ENCODE measurements at regions not wholly inside any gene's neighbourhood (a gene's known extent, or its start where the extent isn't known, plus 50 kb on each side); places are given as distances from the start of the nearest gene placed in this dataset.

DNA sequence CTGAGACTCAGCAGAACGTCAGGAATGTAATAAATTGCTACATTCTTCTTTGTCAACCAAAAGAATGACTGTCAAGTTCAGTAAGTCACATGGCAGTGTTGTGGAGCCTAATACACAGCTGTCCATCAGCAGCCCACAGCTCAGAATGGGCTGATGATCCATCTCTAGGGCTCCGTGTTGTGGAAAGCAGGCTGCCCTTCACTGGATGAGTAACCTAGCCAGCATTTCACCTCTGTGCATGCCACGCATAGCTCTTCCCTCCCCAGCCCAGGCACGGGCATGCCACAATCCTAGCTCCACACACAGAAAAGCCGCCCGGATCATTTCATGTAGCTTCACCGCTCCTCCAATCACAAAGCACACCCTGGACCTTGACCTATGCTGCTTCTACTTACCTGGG lies 878.0 kb upstream of the TMEM132C start (continued):
- TF ChIP-seq, protein P1, sequence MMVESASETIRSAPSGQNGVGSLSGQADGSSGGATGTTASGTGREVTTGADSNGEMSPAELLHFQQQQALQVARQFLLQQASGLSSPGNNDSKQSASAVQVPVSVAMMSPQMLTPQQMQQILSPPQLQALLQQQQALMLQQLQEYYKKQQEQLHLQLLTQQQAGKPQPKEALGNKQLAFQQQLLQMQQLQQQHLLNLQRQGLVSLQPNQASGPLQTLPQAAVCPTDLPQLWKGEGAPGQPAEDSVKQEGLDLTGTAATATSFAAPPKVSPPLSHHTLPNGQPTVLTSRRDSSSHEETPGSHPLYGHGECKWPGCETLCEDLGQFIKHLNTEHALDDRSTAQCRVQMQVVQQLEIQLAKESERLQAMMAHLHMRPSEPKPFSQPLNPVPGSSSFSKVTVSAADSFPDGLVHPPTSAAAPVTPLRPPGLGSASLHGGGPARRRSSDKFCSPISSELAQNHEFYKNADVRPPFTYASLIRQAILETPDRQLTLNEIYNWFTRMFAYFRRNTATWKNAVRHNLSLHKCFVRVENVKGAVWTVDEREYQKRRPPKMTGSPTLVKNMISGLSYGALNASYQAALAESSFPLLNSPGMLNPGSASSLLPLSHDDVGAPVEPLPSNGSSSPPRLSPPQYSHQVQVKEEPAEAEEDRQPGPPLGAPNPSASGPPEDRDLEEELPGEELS (CRISPR knock-in tag; IDR thresholded peaks at IDR 0.05), result no peak
- TF ChIP-seq, protein P2, sequence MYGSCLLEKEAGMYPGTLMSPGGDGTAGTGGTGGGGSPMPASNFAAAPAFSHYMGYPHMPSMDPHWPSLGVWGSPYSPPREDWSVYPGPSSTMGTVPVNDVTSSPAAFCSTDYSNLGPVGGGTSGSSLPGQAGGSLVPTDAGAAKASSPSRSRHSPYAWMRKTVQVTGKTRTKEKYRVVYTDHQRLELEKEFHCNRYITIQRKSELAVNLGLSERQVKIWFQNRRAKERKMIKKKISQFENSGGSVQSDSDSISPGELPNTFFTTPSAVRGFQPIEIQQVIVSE (CRISPR knock-in tag; IDR thresholded peaks at IDR 0.05; ENCODE audit: borderline replicate concordance), result no peak
- TF ChIP-seq, protein P3, sequence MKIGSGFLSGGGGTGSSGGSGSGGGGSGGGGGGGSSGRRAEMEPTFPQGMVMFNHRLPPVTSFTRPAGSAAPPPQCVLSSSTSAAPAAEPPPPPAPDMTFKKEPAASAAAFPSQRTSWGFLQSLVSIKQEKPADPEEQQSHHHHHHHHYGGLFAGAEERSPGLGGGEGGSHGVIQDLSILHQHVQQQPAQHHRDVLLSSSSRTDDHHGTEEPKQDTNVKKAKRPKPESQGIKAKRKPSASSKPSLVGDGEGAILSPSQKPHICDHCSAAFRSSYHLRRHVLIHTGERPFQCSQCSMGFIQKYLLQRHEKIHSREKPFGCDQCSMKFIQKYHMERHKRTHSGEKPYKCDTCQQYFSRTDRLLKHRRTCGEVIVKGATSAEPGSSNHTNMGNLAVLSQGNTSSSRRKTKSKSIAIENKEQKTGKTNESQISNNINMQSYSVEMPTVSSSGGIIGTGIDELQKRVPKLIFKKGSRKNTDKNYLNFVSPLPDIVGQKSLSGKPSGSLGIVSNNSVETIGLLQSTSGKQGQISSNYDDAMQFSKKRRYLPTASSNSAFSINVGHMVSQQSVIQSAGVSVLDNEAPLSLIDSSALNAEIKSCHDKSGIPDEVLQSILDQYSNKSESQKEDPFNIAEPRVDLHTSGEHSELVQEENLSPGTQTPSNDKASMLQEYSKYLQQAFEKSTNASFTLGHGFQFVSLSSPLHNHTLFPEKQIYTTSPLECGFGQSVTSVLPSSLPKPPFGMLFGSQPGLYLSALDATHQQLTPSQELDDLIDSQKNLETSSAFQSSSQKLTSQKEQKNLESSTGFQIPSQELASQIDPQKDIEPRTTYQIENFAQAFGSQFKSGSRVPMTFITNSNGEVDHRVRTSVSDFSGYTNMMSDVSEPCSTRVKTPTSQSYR (CRISPR knock-in tag; IDR thresholded peaks at IDR 0.05), result no peak
- TF ChIP-seq, protein P4, sequence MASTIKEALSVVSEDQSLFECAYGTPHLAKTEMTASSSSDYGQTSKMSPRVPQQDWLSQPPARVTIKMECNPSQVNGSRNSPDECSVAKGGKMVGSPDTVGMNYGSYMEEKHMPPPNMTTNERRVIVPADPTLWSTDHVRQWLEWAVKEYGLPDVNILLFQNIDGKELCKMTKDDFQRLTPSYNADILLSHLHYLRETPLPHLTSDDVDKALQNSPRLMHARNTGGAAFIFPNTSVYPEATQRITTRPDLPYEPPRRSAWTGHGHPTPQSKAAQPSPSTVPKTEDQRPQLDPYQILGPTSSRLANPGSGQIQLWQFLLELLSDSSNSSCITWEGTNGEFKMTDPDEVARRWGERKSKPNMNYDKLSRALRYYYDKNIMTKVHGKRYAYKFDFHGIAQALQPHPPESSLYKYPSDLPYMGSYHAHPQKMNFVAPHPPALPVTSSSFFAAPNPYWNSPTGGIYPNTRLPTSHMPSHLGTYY (CRISPR knock-in tag; IDR thresholded peaks at IDR 0.05), result no peak
- no peak for TF ChIP-seq MYBL2 (CRISPR knock-in tag; IDR thresholded peaks at IDR 0.05)
- TF ChIP-seq, protein P5, sequence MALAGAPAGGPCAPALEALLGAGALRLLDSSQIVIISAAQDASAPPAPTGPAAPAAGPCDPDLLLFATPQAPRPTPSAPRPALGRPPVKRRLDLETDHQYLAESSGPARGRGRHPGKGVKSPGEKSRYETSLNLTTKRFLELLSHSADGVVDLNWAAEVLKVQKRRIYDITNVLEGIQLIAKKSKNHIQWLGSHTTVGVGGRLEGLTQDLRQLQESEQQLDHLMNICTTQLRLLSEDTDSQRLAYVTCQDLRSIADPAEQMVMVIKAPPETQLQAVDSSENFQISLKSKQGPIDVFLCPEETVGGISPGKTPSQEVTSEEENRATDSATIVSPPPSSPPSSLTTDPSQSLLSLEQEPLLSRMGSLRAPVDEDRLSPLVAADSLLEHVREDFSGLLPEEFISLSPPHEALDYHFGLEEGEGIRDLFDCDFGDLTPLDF (CRISPR knock-in tag; IDR thresholded peaks at IDR 0.05), result no peak
- TF ChIP-seq, protein P6, sequence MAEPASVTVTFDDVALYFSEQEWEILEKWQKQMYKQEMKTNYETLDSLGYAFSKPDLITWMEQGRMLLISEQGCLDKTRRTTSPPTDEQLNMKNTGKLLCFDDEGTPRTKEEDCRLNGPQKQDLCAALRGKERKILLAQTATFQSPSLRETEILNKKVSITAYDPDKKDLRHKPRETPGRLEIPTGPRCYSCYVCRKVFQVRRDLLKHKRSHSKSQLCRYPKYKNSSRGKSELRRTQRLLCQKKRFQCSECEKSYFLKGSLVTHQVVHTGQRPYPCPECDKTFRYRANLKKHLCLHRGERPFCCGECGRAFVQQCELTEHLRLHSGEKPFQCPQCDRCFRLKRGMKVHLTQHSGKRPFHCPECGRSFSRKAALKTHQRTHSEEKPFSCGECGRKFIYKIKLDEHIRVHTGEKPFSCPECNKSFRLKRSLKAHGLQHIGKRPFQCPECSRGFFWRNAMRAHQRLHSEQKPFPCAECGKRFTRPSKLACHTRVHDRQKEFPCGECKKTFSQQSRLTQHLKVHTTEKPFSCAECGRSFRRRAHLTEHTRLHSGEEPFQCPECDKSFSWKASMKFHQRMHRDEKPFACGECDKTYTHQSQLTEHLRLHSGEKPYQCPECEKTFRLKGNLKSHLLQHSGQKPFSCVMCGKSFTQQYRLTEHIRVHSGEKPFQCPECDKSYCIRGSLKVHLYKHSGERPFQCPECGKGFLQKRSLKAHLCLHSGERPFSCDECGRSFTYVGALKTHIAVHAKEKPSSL (CRISPR knock-in tag; conservative IDR thresholded peaks at IDR 0.05), result no peak
- no peak for TF ChIP-seq ELF4 (CRISPR knock-in tag; IDR thresholded peaks at IDR 0.05; ENCODE audit: low read depth)
- TF ChIP-seq ZNF317 (CRISPR knock-in tag; IDR thresholded peaks at IDR 0.05; ENCODE audit: borderline replicate concordance, low read depth), result no peak
- TF ChIP-seq ATF1 (CRISPR knock-in tag; IDR thresholded peaks at IDR 0.05), result no peak
- TF ChIP-seq GRHL2 (CRISPR knock-in tag; IDR thresholded peaks at IDR 0.05; ENCODE audit: insufficient replicate concordance, severe bottlenecking), result no peak
- no peak for TF ChIP-seq JAZF1 (CRISPR knock-in tag; IDR thresholded peaks at IDR 0.05)
- no peak for TF ChIP-seq KAT7 (CRISPR knock-in tag; IDR thresholded peaks at IDR 0.05; ENCODE audit: borderline replicate concordance)

DNA sequence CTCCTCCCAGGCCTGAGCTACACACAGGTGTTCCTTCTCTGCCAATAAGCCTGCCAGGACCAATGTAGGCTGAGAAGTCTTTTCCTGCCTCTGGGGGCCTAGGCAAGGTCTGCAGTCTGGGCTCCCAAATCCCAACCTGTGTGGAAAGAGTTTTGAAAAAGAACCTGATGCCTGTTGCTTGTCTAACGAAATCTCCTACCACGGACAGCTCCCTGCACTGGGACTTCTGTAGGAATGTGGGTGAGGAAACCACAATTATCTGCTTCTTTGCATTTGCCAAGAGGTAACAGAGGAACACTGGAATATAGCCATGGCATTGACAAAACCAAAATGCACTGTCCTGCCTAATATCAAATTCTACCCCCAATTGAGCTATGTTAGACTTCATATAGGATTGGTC lies 877.0 kb upstream of the TMEM132C start:
- Mint-ChIP-seq H3K4me3 (no peak overlapping the region), H3K9me3 (peaks cover 64% of the 10 kb centered on the region), H3K4me1 (no peaks in the 10 kb centered on the region), H3K27ac (no peak overlapping the region), H3K27me3 (ENCODE audit: low read depth) (peaks cover 3% of the 10 kb centered on the region; the same call in 1 of the 2 replicates), H3K36me3 (peaks cover 36% of the 10 kb centered on the region)
- POLR2A ChIA-PET, result no interaction called here
- DNase-seq (ENCODE audit: low spot score) (no peak), ATAC-seq (no peak; the same call in 1 of the 2 replicates)
- CTCF ChIA-PET, result interaction anchor here (0.9 to 1.3 kb wide), 2 partner anchors 9 to 288 kb away, joined by 3 to 4 read pairs; no protein-coding TSS in a partner anchor
- TF ChIP-seq GTF2I (CRISPR knock-in tag; conservative IDR thresholded peaks at IDR 0.05) (no peak), ZNF671 (CRISPR knock-in tag; IDR thresholded peaks at IDR 0.05) (no peak), KAT7 (CRISPR knock-in tag; IDR thresholded peaks at IDR 0.05; ENCODE audit: borderline replicate concordance) (no peak), CREM (CRISPR knock-in tag; IDR thresholded peaks at IDR 0.05) (no peak), TEAD1 (CRISPR knock-in tag; IDR thresholded peaks at IDR 0.05) (no peak), MYBL2 (CRISPR knock-in tag; IDR thresholded peaks at IDR 0.05) (no peak), TCF7 (CRISPR knock-in tag; IDR thresholded peaks at IDR 0.05; ENCODE audit: low read depth) (no peak), ZNF396 (CRISPR knock-in tag; IDR thresholded peaks at IDR 0.05; ENCODE audit: borderline replicate concordance) (no peak)
- TF ChIP-seq, protein P4 (CRISPR knock-in tag; IDR thresholded peaks at IDR 0.05), result no peak
- TF ChIP-seq, protein P2 (CRISPR knock-in tag; IDR thresholded peaks at IDR 0.05; ENCODE audit: borderline replicate concordance), result no peak
- TF ChIP-seq, protein P7, sequence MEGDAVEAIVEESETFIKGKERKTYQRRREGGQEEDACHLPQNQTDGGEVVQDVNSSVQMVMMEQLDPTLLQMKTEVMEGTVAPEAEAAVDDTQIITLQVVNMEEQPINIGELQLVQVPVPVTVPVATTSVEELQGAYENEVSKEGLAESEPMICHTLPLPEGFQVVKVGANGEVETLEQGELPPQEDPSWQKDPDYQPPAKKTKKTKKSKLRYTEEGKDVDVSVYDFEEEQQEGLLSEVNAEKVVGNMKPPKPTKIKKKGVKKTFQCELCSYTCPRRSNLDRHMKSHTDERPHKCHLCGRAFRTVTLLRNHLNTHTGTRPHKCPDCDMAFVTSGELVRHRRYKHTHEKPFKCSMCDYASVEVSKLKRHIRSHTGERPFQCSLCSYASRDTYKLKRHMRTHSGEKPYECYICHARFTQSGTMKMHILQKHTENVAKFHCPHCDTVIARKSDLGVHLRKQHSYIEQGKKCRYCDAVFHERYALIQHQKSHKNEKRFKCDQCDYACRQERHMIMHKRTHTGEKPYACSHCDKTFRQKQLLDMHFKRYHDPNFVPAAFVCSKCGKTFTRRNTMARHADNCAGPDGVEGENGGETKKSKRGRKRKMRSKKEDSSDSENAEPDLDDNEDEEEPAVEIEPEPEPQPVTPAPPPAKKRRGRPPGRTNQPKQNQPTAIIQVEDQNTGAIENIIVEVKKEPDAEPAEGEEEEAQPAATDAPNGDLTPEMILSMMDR (IDR thresholded peaks at IDR 0.05), result no peak
